Adrenal gland (tissue), 5 donors: ENCODE measurements at regions not wholly inside any gene's neighbourhood (a gene's known extent, or its start where the extent isn't known, plus 50 kb on each side); places are given as distances from the start of the nearest gene placed in this dataset.

ENCODE experiments used
- POLR2A ChIP-seq, 2 donors: fragments of 450-650 bp; IDR thresholded peaks; one replicate each; pipeline ENCODE4 v1.6.1; 2017; ENCODE audit warnings: antibody characterized with exemption in 2 of 2, mild to moderate bottlenecking in 2 of 2, moderate library complexity in 1 of 2
- TF ChIP-seq, protein P1 (sequence below), 6 experiments: fragments of 450-650 bp in 4 of 6; fragments of 200-600 bp in 2 of 6; sonication (generic) in 1 of 6; IDR thresholded peaks; 1 replicate in 5 of 6; 2 replicates in 1 of 6; pipeline versions ENCODE4 v1.5.1 to v1.8.0; 2016 to 2021; ENCODE audit warnings: antibody characterized with exemption in 6 of 6, mild to moderate bottlenecking in 2 of 6, moderate library complexity in 1 of 6
- donor health status: DM: no; HTN: no; CAD: no.

DNA sequence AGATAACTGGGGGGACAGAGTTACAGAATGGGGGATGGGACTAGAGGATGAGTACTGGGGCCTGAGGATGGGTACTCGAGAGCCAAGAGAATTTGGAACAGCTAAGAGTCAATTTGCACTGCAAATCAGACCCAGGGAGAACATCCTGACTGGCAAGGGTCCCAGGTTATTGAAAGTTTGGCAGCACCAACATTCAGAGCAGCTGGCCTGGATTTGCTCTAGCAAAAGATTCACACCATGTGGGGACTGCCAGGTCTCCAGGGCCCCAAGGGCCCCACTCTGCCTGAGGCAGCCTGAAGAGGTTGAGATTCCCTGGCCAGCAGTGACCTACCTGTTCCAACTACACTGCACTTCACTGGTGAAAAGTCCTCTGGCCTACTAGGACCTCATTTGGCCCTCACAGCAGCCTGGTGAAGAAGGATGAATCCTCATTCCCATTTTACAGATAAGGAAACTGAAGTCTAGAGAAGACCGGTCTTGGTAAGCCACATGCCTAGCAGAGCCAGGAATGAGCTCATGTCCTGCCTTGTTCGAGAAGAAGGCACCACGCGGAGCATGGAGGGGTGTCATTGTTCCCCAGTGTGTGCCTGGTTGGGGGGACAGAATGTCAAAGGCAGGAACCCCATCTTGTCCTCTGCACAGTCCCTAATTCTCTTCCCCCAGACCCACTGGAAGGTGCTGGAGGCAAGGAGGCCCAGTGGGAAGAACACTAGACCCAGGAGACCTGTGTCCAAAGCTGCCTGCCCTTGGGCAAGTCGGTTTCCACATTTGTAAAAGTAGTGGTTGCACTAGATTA lies 258.6 kb downstream of the TNS1 start:
- TF ChIP-seq, protein P1, sequence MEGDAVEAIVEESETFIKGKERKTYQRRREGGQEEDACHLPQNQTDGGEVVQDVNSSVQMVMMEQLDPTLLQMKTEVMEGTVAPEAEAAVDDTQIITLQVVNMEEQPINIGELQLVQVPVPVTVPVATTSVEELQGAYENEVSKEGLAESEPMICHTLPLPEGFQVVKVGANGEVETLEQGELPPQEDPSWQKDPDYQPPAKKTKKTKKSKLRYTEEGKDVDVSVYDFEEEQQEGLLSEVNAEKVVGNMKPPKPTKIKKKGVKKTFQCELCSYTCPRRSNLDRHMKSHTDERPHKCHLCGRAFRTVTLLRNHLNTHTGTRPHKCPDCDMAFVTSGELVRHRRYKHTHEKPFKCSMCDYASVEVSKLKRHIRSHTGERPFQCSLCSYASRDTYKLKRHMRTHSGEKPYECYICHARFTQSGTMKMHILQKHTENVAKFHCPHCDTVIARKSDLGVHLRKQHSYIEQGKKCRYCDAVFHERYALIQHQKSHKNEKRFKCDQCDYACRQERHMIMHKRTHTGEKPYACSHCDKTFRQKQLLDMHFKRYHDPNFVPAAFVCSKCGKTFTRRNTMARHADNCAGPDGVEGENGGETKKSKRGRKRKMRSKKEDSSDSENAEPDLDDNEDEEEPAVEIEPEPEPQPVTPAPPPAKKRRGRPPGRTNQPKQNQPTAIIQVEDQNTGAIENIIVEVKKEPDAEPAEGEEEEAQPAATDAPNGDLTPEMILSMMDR (IDR thresholded peaks at IDR 0.05) = no peak
- no peak for TF ChIP-seq POLR2A (IDR thresholded peaks at IDR 0.05)
